ENCODE measurements at regions not wholly inside any gene's neighbourhood (a gene's known extent, or its start where the extent isn't known, plus 50 kb on each side); places are given as distances from the start of the nearest gene placed in this dataset.

GRCh38 chr14:58769771-58770170, 132.0 kb downstream of the DACT1 start:
- Histone ChIP-seq H3K9me3 (ENCODE audit: control insufficient read depth, low read depth, low read length) (no peaks in the 10 kb centered on the region), H2BK12ac (ENCODE audit: insufficient read length, low read depth, low read length) (no peak overlapping the region), H3K4me1 (ENCODE audit: insufficient read depth, low read length) (peaks cover 3% of the 10 kb centered on the region), H3K18ac (ENCODE audit: insufficient read length, low read depth, low read length) (no peak overlapping the region), H2BK120ac (ENCODE audit: low read depth, low read length, poor library complexity, severe bottlenecking) (no peak overlapping the region), H3T11ph (ENCODE audit: low read length) (no peak overlapping the region), H3K4me2 (ENCODE audit: insufficient read depth, insufficient read length, low read length) (no peak overlapping the region), H3K23me2 (ENCODE audit: insufficient read length, low read depth, low read length, poor library complexity, severe bottlenecking) (no peaks in the 10 kb centered on the region), H3K14ac (ENCODE audit: insufficient read depth, low read length) (no peak overlapping the region), H3K27ac (ENCODE audit: insufficient read length, low read depth, low read length) (no peak overlapping the region), H4K20me1 (ENCODE audit: control insufficient read depth, insufficient read depth, insufficient read length) (no peaks in the 10 kb centered on the region), H3K23ac (ENCODE audit: insufficient read length, low read depth, low read length) (no peak overlapping the region), H2BK5ac (ENCODE audit: insufficient read length, low read length) (no peak overlapping the region), H3K79me1 (ENCODE audit: insufficient read depth, low read depth, low read length, poor library complexity, severe bottlenecking) (no peaks in the 10 kb centered on the region), H3K9ac (ENCODE audit: extremely low read depth, insufficient read length, low read length) (no peak overlapping the region), H2BK15ac (ENCODE audit: low read depth, low read length) (no peak overlapping the region), H4K5ac (ENCODE audit: insufficient read length, low read depth, low read length) (no peak overlapping the region), H3K79me2 (ENCODE audit: insufficient read depth, low read length) (no peaks in the 10 kb centered on the region), H4K8ac (replicated peaks; ENCODE audit: insufficient read length, low read depth, low read length) (no peak overlapping the region), H2AK5ac (ENCODE audit: insufficient read length, low read length) (no peak overlapping the region), H2BK20ac (ENCODE audit: low read depth, low read length, poor library complexity, severe bottlenecking) (no peak overlapping the region), H3K4ac (ENCODE audit: low read depth, low read length) (no peak overlapping the region), H3K56ac (ENCODE audit: insufficient read length, low read depth, low read length) (no peak overlapping the region), H2AFZ (ENCODE audit: low read length) (no peak overlapping the region), H3K27me3 (ENCODE audit: insufficient read depth, low read length) (peaks cover 6% of the 10 kb centered on the region; the same call in 1 of the 2 replicates), H4K91ac (ENCODE audit: insufficient read length, low read depth, low read length) (no peak overlapping the region)
- no peak overlapping the region for H3K27ac Mint-ChIP-seq
- H3K36me3 Mint-ChIP-seq (ENCODE audit: insufficient read depth in 1 of 3, low read depth in 3 of 3), result no peaks in the 10 kb centered on the region; a peak in 2 of 7 replicates
- DNase-seq, result no peak
- peaks cover 37 to 43% of the 10 kb centered on the region in 2 experiments for H3K4me1 Mint-ChIP-seq
- H3K9me3 Mint-ChIP-seq, result peaks cover 0 to 4% of the 10 kb centered on the region in 2 experiments; a peak in 1 of 5 replicates
- TF ChIP-seq, protein P1, sequence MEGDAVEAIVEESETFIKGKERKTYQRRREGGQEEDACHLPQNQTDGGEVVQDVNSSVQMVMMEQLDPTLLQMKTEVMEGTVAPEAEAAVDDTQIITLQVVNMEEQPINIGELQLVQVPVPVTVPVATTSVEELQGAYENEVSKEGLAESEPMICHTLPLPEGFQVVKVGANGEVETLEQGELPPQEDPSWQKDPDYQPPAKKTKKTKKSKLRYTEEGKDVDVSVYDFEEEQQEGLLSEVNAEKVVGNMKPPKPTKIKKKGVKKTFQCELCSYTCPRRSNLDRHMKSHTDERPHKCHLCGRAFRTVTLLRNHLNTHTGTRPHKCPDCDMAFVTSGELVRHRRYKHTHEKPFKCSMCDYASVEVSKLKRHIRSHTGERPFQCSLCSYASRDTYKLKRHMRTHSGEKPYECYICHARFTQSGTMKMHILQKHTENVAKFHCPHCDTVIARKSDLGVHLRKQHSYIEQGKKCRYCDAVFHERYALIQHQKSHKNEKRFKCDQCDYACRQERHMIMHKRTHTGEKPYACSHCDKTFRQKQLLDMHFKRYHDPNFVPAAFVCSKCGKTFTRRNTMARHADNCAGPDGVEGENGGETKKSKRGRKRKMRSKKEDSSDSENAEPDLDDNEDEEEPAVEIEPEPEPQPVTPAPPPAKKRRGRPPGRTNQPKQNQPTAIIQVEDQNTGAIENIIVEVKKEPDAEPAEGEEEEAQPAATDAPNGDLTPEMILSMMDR (conservative IDR thresholded peaks at IDR 0.05), result no peak
- WGBS (ENCODE audit: extremely low coverage, insufficient read length, low lambda C conversion rate), result no CpG with 5 or more reads among the region's 2 CpGs
- H3K27me3 Mint-ChIP-seq (ENCODE audit: low read depth), result peaks cover 93% of the 10 kb centered on the region
- no peak overlapping the region for H3K4me3 Mint-ChIP-seq
